H1 (cell line): ENCODE measurements at regions not wholly inside any gene's neighbourhood (a gene's known extent, or its start where the extent isn't known, plus 50 kb on each side); places are given as distances from the start of the nearest gene placed in this dataset.
"Not testable (repeated sequence)": the region's sequence is repeated elsewhere in the genome, so short reads cannot be mapped to it uniquely, and the experiment has no call there.

Source experiments
- CTCF ChIA-PET: fragments of 300-600 bp; sonication (Branson Sonifier 250); formaldehyde crosslinking; loops from one replicate; lab custom pipeline; 2021; ENCODE audit not compliant: partially characterized antibody; lab: Charles Lee
- POLR2A ChIA-PET: fragments of 300-600 bp; sonication (Branson Sonifier 250); formaldehyde crosslinking; loops from one replicate; lab custom pipeline; 2021; ENCODE audit warnings: inconsistent platforms; ENCODE audit not compliant: partially characterized antibody; lab: Charles Lee
- DNase-seq, 2 experiments: peaks; one replicate each; pipeline versions ENCODE4 v3.0.0 to v3.0.0-alpha.2; 2010 to 2022; ENCODE audit warnings: low spot score in 2 of 2, low read depth in 1 of 2, mixed read lengths in 1 of 2
- FAIRE-seq: peaks from 2 replicates; lab custom pipeline; 2011; peaks lifted over from hg19 to GRCh38; lab: Jason Lieb, UNC
- H2AFZ ChIP-seq: 2 replicates; pipeline ENCODE4 v1.8.1; 2012; ENCODE audit warnings: low read length, inconsistent platforms
- H2AK5ac ChIP-seq: 2 replicates; pipeline ENCODE4 v1.6.1; 2013; ENCODE audit warnings: low read depth, low read length
- H2BK120ac ChIP-seq: replicated peaks from 2 replicates; pipeline ENCODE3; 2013; ENCODE audit warnings: low read depth, low read length, inconsistent platforms
- H2BK12ac ChIP-seq: 2 replicates; pipeline ENCODE4 v1.6.1; 2013; ENCODE audit warnings: low read depth, low read length
- H2BK15ac ChIP-seq: 2 replicates; pipeline ENCODE4 v1.6.1; 2013; ENCODE audit warnings: low read length
- H2BK20ac ChIP-seq: 2 replicates; pipeline ENCODE4 v1.6.1; 2013; ENCODE audit warnings: low read length
- H2BK5ac ChIP-seq: 2 replicates; pipeline ENCODE4 v1.6.1; 2013; ENCODE audit warnings: low read depth, low read length
- H3K14ac ChIP-seq: 2 replicates; pipeline ENCODE4 v1.6.1; 2013; ENCODE audit warnings: inconsistent platforms; ENCODE audit not compliant: insufficient read length
- H3K18ac ChIP-seq: 2 replicates; pipeline ENCODE4 v1.6.1; 2013; ENCODE audit warnings: low read length; ENCODE audit errors: extremely low read depth
- H3K23ac ChIP-seq: 2 replicates; pipeline ENCODE4 v1.6.1; 2013; ENCODE audit warnings: inconsistent platforms; ENCODE audit not compliant: insufficient read length
- H3K23me2 ChIP-seq: 2 replicates; pipeline ENCODE4 v1.6.1; 2013; ENCODE audit warnings: low read depth, low read length
- H3K27ac ChIP-seq: 2 replicates; pipeline ENCODE4 v1.6.1; 2011; ENCODE audit warnings: low read depth, low read length, inconsistent platforms
- H3K27me3 ChIP-seq, 4 experiments: replicated peaks in 1 of 4; 1 replicate in 1 of 4; 2 replicates in 3 of 4; pipeline versions ENCODE4 v1.6.1 to v1.8.1; 2011 to 2013; ENCODE audit warnings: low read length in 3 of 4, mild to moderate bottlenecking in 3 of 4, inconsistent platforms in 2 of 4, mixed read lengths in 2 of 4, moderate library complexity in 1 of 4; ENCODE audit not compliant: control insufficient read depth in 3 of 4, insufficient read depth in 3 of 4; ENCODE audit errors: extremely low read depth in 1 of 4
- H3K36me3 ChIP-seq, 4 experiments: 2 replicates each; pipeline versions ENCODE4 v1.6.1 to v1.8.1; 2011 to 2013; ENCODE audit warnings: mild to moderate bottlenecking in 4 of 4, low read length in 3 of 4, moderate library complexity in 2 of 4, control low read depth in 1 of 4, inconsistent platforms in 1 of 4; ENCODE audit not compliant: insufficient read depth in 4 of 4, control insufficient read depth in 2 of 4
- H3K4ac ChIP-seq: replicated peaks from 2 replicates; pipeline ENCODE3; 2013; ENCODE audit warnings: low read length, low read depth, mixed read lengths, inconsistent platforms; ENCODE audit not compliant: insufficient read length
- H3K4me1 ChIP-seq, 4 experiments: replicated peaks in 1 of 4; 1 replicate in 1 of 4; 2 replicates in 3 of 4; pipeline versions ENCODE4 v1.6.1 to v1.8.1; 2011 to 2013; ENCODE audit warnings: low read length in 3 of 4, inconsistent platforms in 2 of 4, mixed read lengths in 1 of 4; ENCODE audit not compliant: insufficient read depth in 4 of 4, control insufficient read depth in 3 of 4
- H3K4me2 ChIP-seq, 2 experiments: 2 replicates each; pipeline versions ENCODE4 v1.6.1 to v1.8.1; 2011 to 2013; ENCODE audit warnings: low read depth in 2 of 2, low read length in 2 of 2, control low read depth in 1 of 2, inconsistent platforms in 1 of 2, mild to moderate bottlenecking in 1 of 2; ENCODE audit not compliant: insufficient read depth in 1 of 2
- H3K4me3 ChIP-seq, 4 experiments: fragments of 200-600, 300-600 bp in 1 of 4; sonication (generic), shearing (Covaris generic), sonication (Bioruptor Twin) in 1 of 4; 2 replicates each; pipeline versions ENCODE4 v1.5.1 to v1.8.1; 2011 to 2016; ENCODE audit warnings: low read length in 4 of 4, low read depth in 3 of 4, control low read depth in 2 of 4, inconsistent platforms in 2 of 4, mild to moderate bottlenecking in 2 of 4, mixed read lengths in 1 of 4, moderate library complexity in 1 of 4; ENCODE audit not compliant: insufficient read depth in 2 of 4; ENCODE audit errors: extremely low read depth in 1 of 4
- H3K56ac ChIP-seq: replicated peaks from 2 replicates; pipeline ENCODE3; 2013; ENCODE audit warnings: low read depth, mild to moderate bottlenecking, mixed read lengths, low read length, inconsistent platforms; ENCODE audit not compliant: insufficient read length
- H3K79me1 ChIP-seq: 2 replicates; pipeline ENCODE4 v1.6.1; 2013; ENCODE audit warnings: low read depth, low read length, control low read depth
- H3K79me2 ChIP-seq, 2 experiments: 2 replicates each; pipeline versions ENCODE4 v1.6.1 to v1.8.1; 2012 to 2013; ENCODE audit warnings: low read length in 2 of 2, mild to moderate bottlenecking in 2 of 2, inconsistent platforms in 1 of 2; ENCODE audit not compliant: insufficient read depth in 2 of 2, control insufficient read depth in 1 of 2
- H3K9ac ChIP-seq, 4 experiments: replicated peaks in 1 of 4; 1 replicate in 1 of 4; 2 replicates in 3 of 4; pipeline versions ENCODE4 v1.6.1 to v1.8.1; 2011 to 2013; ENCODE audit warnings: low read depth in 3 of 4, low read length in 3 of 4, control low read depth in 2 of 4, mild to moderate bottlenecking in 2 of 4, moderate library complexity in 2 of 4, inconsistent platforms in 1 of 4; ENCODE audit errors: extremely low read depth in 1 of 4
- H3K9me3 ChIP-seq, 2 experiments: 2 replicates each; pipeline versions ENCODE4 v1.6.1 to v1.8.1; 2012 to 2013; ENCODE audit warnings: mild to moderate bottlenecking in 2 of 2, moderate library complexity in 2 of 2, control low read depth in 1 of 2, inconsistent platforms in 1 of 2, low read depth in 1 of 2, low read length in 1 of 2, mixed read lengths in 1 of 2; ENCODE audit not compliant: insufficient read depth in 2 of 2
- H4K20me1 ChIP-seq, 2 experiments: replicated peaks in 1 of 2; 2 replicates each; pipeline versions ENCODE3 to v1.8.1; 2011 to 2013; ENCODE audit warnings: inconsistent platforms in 2 of 2, low read length in 2 of 2, mild to moderate bottlenecking in 1 of 2; ENCODE audit not compliant: insufficient read depth in 2 of 2, control insufficient read depth in 1 of 2
- H4K5ac ChIP-seq: 2 replicates; pipeline ENCODE4 v1.6.1; 2013; ENCODE audit warnings: low read length, low read depth, mixed read lengths, inconsistent platforms; ENCODE audit not compliant: insufficient read length
- H4K8ac ChIP-seq: 2 replicates; pipeline ENCODE4 v1.8.0; 2013; ENCODE audit warnings: mild to moderate bottlenecking, moderate library complexity, low read length, inconsistent platforms; ENCODE audit not compliant: insufficient read depth; ENCODE audit errors: extremely low read depth
- H4K91ac ChIP-seq: replicated peaks from 2 replicates; pipeline ENCODE3; 2013; ENCODE audit warnings: low read length, mixed read lengths, inconsistent platforms; ENCODE audit not compliant: insufficient read length
- WGBS, 2 experiments: shearing (Covaris generic) in 1 of 2; methylation state at CpG; one replicate each; pipeline versions ENCODE4 v1.1.6 to v1.1.7; 2013 to 2015; ENCODE audit warnings: low lambda C conversion rate in 2 of 2, mixed read lengths in 2 of 2, inconsistent platforms in 1 of 2, low coverage in 1 of 2, missing lambda C conversion rate in 1 of 2; ENCODE audit not compliant: insufficient replicate concordance in 2 of 2, insufficient coverage in 1 of 2, insufficient read length in 1 of 2; ENCODE audit errors: extremely low coverage in 1 of 2, missing lambda C conversion rate in 1 of 2; 5-methylcytosine and 5-hydroxymethylcytosine counted together

GRCh38 chr12:95388260-95388659 lies 85.7 kb upstream of the METAP2 start:
- H2AFZ ChIP-seq, H2BK12ac ChIP-seq, H2BK20ac ChIP-seq, H3K23me2 ChIP-seq, H3K14ac ChIP-seq, H3K79me1 ChIP-seq, H4K5ac ChIP-seq, FAIRE-seq, H3K4me3 ChIP-seq, H2AK5ac ChIP-seq, H3K56ac ChIP-seq, H4K20me1 ChIP-seq, H4K8ac ChIP-seq, H2BK15ac ChIP-seq, H3K18ac ChIP-seq, H2BK120ac ChIP-seq, H3K9ac ChIP-seq, H3K36me3 ChIP-seq, H3K27me3 ChIP-seq, H3K4ac ChIP-seq, H3K79me2 ChIP-seq, H3K27ac ChIP-seq, H3K23ac ChIP-seq, H4K91ac ChIP-seq, H2BK5ac ChIP-seq, H3K4me2 ChIP-seq, H3K4me1 ChIP-seq, POLR2A ChIA-PET, DNase-seq: not testable (repeated sequence)
- peaks cover 0 to 10% of the 10 kb centered on the region in 2 experiments; a peak in 3 of 4 replicates for H3K9me3 ChIP-seq
- 82% methylated on average over 10 of the region's 10 CpGs; no CpG with 5 or more reads in 1 of the 2 experiments for WGBS, 2 experiments
- CTCF ChIA-PET: interaction anchor here (0.6 kb wide), 1 partner anchor 796 kb away, joined by 3 read pairs; no protein-coding TSS in a partner anchor
